DMS 273 (cell line): ENCODE measurements at regions not wholly inside any gene's neighbourhood (a gene's known extent, or its start where the extent isn't known, plus 50 kb on each side); places are given as distances from the start of the nearest gene placed in this dataset.
A peak's percentile ranks its signal among the peaks of the same experiment; 100 is the strongest.
"Not testable (repeated sequence)": the region's sequence is repeated elsewhere in the genome, so short reads cannot be mapped to it uniquely, and the experiment has no call there.

Source experiments
- DNase-seq: peaks from one replicate; lab custom pipeline; 2025; ENCODE audit not compliant: unreplicated experiment; lab: John Stamatoyannopoulos, UW

GRCh38 chr10:131021969-131022368 is 289.6 kb downstream of the TCERG1L start:
- no peak for DNase-seq

- DNase-seq = no peak
These were observed 289.2 kb downstream of the TCERG1L start for GRCh38 chr10:131022369-131022768.

- no peak for DNase-seq
These were observed 288.5 kb downstream of the TCERG1L start for GRCh38 chr10:131022981-131023380.

DNA sequence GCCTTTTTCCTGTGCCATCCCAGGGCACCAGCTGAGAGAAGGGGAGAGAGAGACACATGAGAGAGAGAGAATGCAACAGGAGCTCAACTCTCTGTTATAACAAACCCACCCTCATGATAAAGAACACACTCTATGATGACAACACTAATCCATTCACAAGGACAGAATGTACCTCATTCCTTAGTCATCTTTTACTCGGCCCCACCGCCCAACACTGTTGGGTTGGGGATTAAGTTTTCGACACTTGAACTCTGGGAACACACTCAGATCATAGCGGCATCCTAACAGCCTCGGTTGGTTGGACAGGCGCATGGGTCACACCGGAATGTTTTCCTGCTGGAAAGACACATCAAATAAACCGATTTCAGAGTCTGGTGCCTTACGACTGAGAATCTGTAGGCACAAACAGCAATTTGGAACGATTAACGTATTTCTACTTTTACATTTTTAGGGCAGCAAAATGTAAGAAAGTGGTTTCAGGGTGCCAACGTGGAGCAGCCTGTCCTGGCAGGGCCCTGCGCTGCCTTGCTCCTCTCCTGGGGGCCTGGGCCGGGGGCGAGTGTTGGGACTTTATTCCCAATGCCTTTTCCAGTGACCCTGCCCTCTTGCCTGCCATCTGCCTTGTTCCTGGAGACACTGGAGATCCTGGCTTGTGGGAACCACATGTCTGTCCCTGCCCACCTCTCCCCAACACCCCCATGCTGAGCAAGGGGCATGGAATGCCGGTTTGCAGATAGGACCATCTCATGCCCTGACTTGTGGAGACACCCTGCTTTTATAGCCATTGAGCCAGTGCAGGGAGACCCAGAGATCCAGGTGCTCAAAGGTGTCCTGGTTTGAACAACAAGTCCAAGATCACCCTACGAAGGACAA is 287.0 kb downstream of the TCERG1L start:
- DNase-seq = no peak

- no peak for DNase-seq
These were observed 286.2 kb downstream of the TCERG1L start for GRCh38 chr10:131025333-131025732.

- no peak for DNase-seq
These were observed 284.3 kb downstream of the TCERG1L start for GRCh38 chr10:131027256-131027655.

DNA sequence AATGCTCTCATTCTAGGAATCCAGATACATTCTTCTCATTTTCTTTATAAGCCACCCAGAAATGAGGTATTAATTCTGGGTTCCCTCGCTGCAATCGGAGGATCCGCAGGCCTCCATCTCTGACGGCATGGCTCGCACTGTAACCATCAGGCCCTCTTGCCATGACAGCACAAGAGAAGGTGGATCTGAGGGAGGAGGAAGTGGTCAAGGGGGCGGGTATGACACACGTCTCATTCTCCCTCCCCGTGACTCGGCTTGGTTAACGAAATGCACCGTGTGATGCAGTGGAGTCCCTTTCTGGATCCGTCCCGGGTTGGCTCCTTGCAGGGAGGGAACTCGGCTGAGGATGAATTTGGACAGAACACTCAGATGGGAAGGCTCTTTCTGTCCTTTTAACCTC is 280.2 kb downstream of the TCERG1L start:
- no peak for DNase-seq

- DNase-seq = no peak
These were observed 279.0 kb downstream of the TCERG1L start for GRCh38 chr10:131032329-131033165.

DNA sequence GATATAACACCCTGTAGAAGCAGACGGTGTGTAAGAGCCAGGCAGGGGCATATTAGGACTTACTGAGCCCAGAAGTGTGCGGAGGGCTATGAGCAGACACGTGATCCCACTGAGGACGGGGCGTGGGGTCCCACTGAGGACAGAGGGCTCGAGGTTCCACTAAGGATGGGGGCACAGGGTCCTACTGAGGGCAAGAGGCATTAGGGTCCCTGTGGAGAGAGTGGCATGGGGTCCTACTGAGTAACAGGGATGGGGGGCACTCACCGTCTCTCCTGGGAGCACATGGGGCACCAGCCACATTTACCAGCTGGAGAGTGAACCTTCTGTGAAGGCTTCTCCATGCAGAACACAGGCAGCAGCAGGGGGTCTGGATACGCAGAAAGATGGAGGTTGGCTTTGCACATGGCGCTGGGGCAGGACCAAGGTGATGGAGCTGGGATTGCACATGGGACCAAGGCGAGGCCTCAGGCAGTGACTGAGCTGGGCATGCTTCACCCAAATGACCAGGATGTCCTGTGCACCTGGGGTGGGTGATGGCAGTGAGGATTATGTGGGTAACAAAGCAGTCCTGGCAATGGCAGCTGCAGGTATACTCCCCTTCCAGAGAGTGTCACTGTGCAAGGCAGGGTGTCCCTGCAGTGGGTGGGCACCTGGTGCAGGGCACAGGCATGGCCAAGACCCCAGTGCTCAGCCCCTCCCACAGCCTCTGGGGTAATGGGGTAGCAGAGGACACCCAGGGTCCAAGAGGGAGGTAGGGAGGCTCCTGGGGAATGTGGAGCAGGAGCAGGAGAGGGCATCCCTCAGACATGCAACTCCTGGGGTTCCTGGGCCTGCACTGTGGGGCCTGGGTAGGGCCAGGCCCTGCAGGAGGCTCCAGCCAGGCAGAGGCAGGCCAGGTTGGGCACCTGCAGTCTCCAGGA is 278.1 kb downstream of the TCERG1L start:
- DNase-seq = no peak

GRCh38 chr10:131034451-131034850 is 277.1 kb downstream of the TCERG1L start:
- no peak for DNase-seq

- no peak for DNase-seq
These were observed 275.7 kb downstream of the TCERG1L start for GRCh38 chr10:131035779-131036178.

GRCh38 chr10:131038056-131038455 is 273.5 kb downstream of the TCERG1L start:
- DNase-seq = no peak

- no peak for DNase-seq
These were observed 270.5 kb downstream of the TCERG1L start for GRCh38 chr10:131041031-131041430.

- DNase-seq = peak; percentile 26
These were observed 270.1 kb downstream of the TCERG1L start for GRCh38 chr10:131041441-131041840.

DNA sequence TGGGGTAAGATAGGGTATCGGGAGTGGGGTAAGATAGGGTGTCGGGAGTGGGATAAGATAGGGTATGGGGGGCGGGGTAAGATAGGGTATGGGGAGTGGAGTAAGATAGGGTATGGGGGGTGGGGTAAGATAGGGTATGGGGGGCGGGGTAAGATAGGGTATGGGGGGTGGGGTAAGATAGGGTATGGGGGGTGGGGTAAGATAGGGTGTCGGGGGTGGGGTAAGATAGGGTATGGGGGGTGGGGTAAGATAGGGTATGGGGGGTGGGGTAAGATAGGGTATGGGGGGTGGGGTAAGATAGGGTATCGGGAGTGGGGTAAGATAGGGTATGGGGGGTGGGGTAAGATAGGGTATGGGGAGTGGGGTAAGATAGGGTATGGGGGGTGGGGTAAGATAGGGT is 269.5 kb downstream of the TCERG1L start:
- DNase-seq = not testable (repeated sequence)
